CD14-positive monocyte (primary cell): ENCODE measurements at regions not wholly inside any gene's neighbourhood (a gene's known extent, or its start where the extent isn't known, plus 50 kb on each side); places are given as distances from the start of the nearest gene placed in this dataset.

ENCODE experiments used
- DNase-seq, 3 donors: peaks; one replicate each; pipeline ENCODE4 v3.0.0-alpha.2; 2011 to 2022
- H2AFZ ChIP-seq: 2 replicates; pipeline ENCODE4 v1.6.0; 2012; ENCODE audit warnings: mild to moderate bottlenecking, low read depth, low read length, inconsistent platforms; ENCODE audit not compliant: insufficient read depth, poor library complexity, severe bottlenecking
- H3K27ac ChIP-seq, 2 donors: 1 replicate in 1 of 2; 2 replicates in 1 of 2; pipeline ENCODE4 v1.5.1; 2012 to 2013; ENCODE audit warnings: low read length in 2 of 2, control low read depth in 1 of 2, inconsistent platforms in 1 of 2, low read depth in 1 of 2, mild to moderate bottlenecking in 1 of 2
- H3K27me3 ChIP-seq, 2 donors: one replicate each; pipeline versions ENCODE4 v1.6.0 to v1.6.1; 2011 to 2013; ENCODE audit warnings: low read length in 2 of 2; ENCODE audit not compliant: control insufficient read depth in 2 of 2, insufficient read depth in 2 of 2
- H3K36me3 ChIP-seq, 2 donors: replicated peaks in 1 of 2; 1 replicate in 1 of 2; 2 replicates in 1 of 2; pipeline versions ENCODE4 v1.5.1 to v1.6.1; 2012 to 2013; ENCODE audit warnings: low read length in 2 of 2, control low read depth in 1 of 2, inconsistent platforms in 1 of 2, mild to moderate bottlenecking in 1 of 2; ENCODE audit not compliant: insufficient read depth in 2 of 2, control insufficient read depth in 1 of 2
- H3K4me1 ChIP-seq, 2 donors: 1 replicate in 1 of 2; 2 replicates in 1 of 2; pipeline versions ENCODE4 v1.5.1 to v1.6.1; 2012 to 2013; ENCODE audit warnings: low read length in 2 of 2, control low read depth in 1 of 2, inconsistent platforms in 1 of 2, mild to moderate bottlenecking in 1 of 2, moderate library complexity in 1 of 2; ENCODE audit not compliant: insufficient read depth in 2 of 2, control insufficient read depth in 1 of 2
- H3K4me2 ChIP-seq: replicated peaks from 2 replicates; pipeline ENCODE3; 2012; ENCODE audit warnings: low read length, moderate library complexity, mild to moderate bottlenecking; ENCODE audit not compliant: poor library complexity, severe bottlenecking; ENCODE audit errors: extremely low read depth
- H3K4me3 ChIP-seq, 3 experiments: fragments of 200-600 bp in 1 of 3; sonication (generic) in 1 of 3; replicated peaks in 1 of 3; 1 replicate in 2 of 3; 2 replicates in 1 of 3; pipeline ENCODE4 v1.5.1; 2011 to 2013; ENCODE audit warnings: low read length in 3 of 3, mild to moderate bottlenecking in 3 of 3, control low read depth in 2 of 3, low read depth in 2 of 3, inconsistent platforms in 1 of 3, moderate library complexity in 1 of 3
- H3K79me2 ChIP-seq: 2 replicates; pipeline ENCODE4 v1.6.0; 2012; ENCODE audit warnings: mild to moderate bottlenecking, control low read depth, inconsistent platforms, low read length, moderate library complexity; ENCODE audit not compliant: insufficient read depth
- H3K9ac ChIP-seq: 2 replicates; pipeline ENCODE4 v1.6.0; 2017; ENCODE audit warnings: low read length, mild to moderate bottlenecking; ENCODE audit not compliant: insufficient read depth, poor library complexity, severe bottlenecking
- H3K9me3 ChIP-seq, 2 donors: replicated peaks in 1 of 2; 1 replicate in 1 of 2; 2 replicates in 1 of 2; pipeline versions ENCODE4 v1.5.1 to v1.6.1; 2012 to 2013; ENCODE audit warnings: low read length in 2 of 2, control low read depth in 1 of 2; ENCODE audit not compliant: control insufficient read depth in 1 of 2, insufficient read depth in 1 of 2
- H4K20me1 ChIP-seq: 2 replicates; pipeline ENCODE4 v1.6.0; 2012; ENCODE audit warnings: mild to moderate bottlenecking, low read length, control low read depth, moderate library complexity; ENCODE audit not compliant: insufficient read depth
- H3K27ac Mint-ChIP-seq, 7 donors: one replicate each; pipeline ENCODE4 v1.8.0; 2020; ENCODE audit warnings: mild to moderate bottlenecking in 7 of 7, mixed read lengths in 7 of 7, moderate library complexity in 6 of 7, inconsistent platforms in 2 of 7
- H3K27me3 Mint-ChIP-seq, 3 donors: one replicate each; pipeline ENCODE4 v1.8.0; 2021 to 2022; ENCODE audit warnings: low read depth in 3 of 3, mild to moderate bottlenecking in 3 of 3, mixed read lengths in 3 of 3, moderate library complexity in 3 of 3, inconsistent platforms in 1 of 3
- H3K36me3 Mint-ChIP-seq, 2 donors: one replicate each; pipeline ENCODE4 v1.8.0; 2020; ENCODE audit warnings: mixed read lengths in 2 of 2, inconsistent platforms in 1 of 2, mild to moderate bottlenecking in 1 of 2
- H3K4me1 Mint-ChIP-seq: one replicate; pipeline ENCODE4 v1.8.0; 2020; ENCODE audit warnings: mild to moderate bottlenecking, mixed read lengths
- H3K4me3 Mint-ChIP-seq, 2 donors: one replicate each; pipeline ENCODE4 v1.8.0; 2020; ENCODE audit warnings: mild to moderate bottlenecking in 2 of 2, mixed read lengths in 2 of 2, moderate library complexity in 1 of 2
- H3K9me3 Mint-ChIP-seq, 7 donors: one replicate each; pipeline ENCODE4 v1.8.0; 2020 to 2022; ENCODE audit warnings: mixed read lengths in 7 of 7, mild to moderate bottlenecking in 6 of 7, moderate library complexity in 6 of 7, inconsistent platforms in 2 of 7
- CTCF ChIP-seq: fragments of 200-600 bp; IDR thresholded peaks from one replicate; pipeline ENCODE4 v1.8.0; 2022; ENCODE audit warnings: antibody characterized with exemption, mild to moderate bottlenecking
- WGBS: methylation state at CpG from one replicate; pipeline ENCODE4 v1.1.5; 2013; ENCODE audit warnings: missing lambda C conversion rate; ENCODE audit not compliant: insufficient coverage; 5-methylcytosine and 5-hydroxymethylcytosine counted together
- intact Hi-C, 2 donors: fragments of 100-400 bp; cut with micrococcal nuclease; formaldehyde crosslinking; loops; one replicate each; pipeline versions ENCODE4 v1.15.0 to v1.15.1; 2023

- H3K27ac ChIP-seq: no peak overlapping the region
- Mint-ChIP-seq H3K9me3 (peaks cover 0 to 21% (median 8%) of the 10 kb centered on the region in 7 donors), H3K4me1 (peaks cover 7% of the 10 kb centered on the region), H3K27me3 (no peaks in the 10 kb centered on the region), H3K27ac (peak overlapping the region in 1 of 7 donors; percentile 17), H3K36me3 (no peaks in the 10 kb centered on the region), H3K4me3 (no peak overlapping the region)
- no peaks in the 10 kb centered on the region for H3K79me2 ChIP-seq
- no peak overlapping the region for H3K4me3 ChIP-seq
- no peak for TF ChIP-seq CTCF
- no peaks in the 10 kb centered on the region for H3K27me3 ChIP-seq
- no peaks in the 10 kb centered on the region for H3K36me3 ChIP-seq
- H3K9me3 ChIP-seq: peaks cover 0 to 4% of the 10 kb centered on the region in 2 donors
- no peak overlapping the region for H2AFZ ChIP-seq
- no peaks in the 10 kb centered on the region for H3K4me1 ChIP-seq
- no peak overlapping the region for H3K4me2 ChIP-seq
- intact Hi-C loops: no loop called here
- H3K9ac ChIP-seq: no peak overlapping the region
- WGBS: 100% methylated on average over 1 of the region's 5 CpGs
- no peak for DNase-seq
- H4K20me1 ChIP-seq: no peaks in the 10 kb centered on the region
Measured at GRCh38 chr4:38275331-38276100, 315.3 kb downstream of the PTTG2 start.

DNA sequence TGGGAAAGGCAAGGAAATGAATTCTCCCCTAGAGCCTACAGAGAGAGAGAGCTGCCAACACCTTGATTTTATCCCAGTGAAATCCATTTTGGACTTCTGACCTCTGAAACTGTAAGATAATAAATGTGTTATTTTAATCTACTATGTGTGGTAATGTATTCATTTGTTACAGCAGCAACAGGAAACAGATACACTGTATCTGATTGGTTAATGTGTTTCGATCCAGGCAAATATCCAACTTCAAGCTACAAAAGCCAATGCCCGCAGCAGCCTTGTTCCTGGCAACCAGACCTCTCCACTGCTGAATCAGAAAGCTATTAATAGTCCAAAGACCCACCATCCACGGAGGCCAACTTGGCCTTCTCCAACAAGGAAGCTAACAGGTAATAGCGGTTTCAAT lies 318.1 kb downstream of the PTTG2 start:
- no peaks in the 10 kb centered on the region for H3K36me3 Mint-ChIP-seq
- no peaks in the 10 kb centered on the region for H3K27me3 Mint-ChIP-seq
- Histone ChIP-seq H3K27ac (no peak overlapping the region), H3K4me1 (no peaks in the 10 kb centered on the region), H2AFZ (no peak overlapping the region), H3K27me3 (no peaks in the 10 kb centered on the region), H3K9ac (no peak overlapping the region), H3K36me3 (no peaks in the 10 kb centered on the region), H3K4me3 (no peak overlapping the region), H3K9me3 (peaks cover 0 to 4% of the 10 kb centered on the region in 2 donors), H3K4me2 (no peak overlapping the region), H4K20me1 (no peaks in the 10 kb centered on the region), H3K79me2 (no peaks in the 10 kb centered on the region)
- no peak overlapping the region for H3K27ac Mint-ChIP-seq
- no peak overlapping the region for H3K4me3 Mint-ChIP-seq
- H3K9me3 Mint-ChIP-seq: peaks cover 0 to 21% (median 8%) of the 10 kb centered on the region in 7 donors
- intact Hi-C loops: no loop called here
- no peak for TF ChIP-seq CTCF
- H3K4me1 Mint-ChIP-seq: peaks cover 6% of the 10 kb centered on the region
- no peak for DNase-seq
- whole genome bisulfite sequencing: 89% methylated on average over 2 of the region's 4 CpGs
